Smooth muscle cell (in vitro differentiated cells): ENCODE measurements at regions not wholly inside any gene's neighbourhood (a gene's known extent, or its start where the extent isn't known, plus 50 kb on each side); places are given as distances from the start of the nearest gene placed in this dataset.
"Not testable (repeated sequence)": the region's sequence is repeated elsewhere in the genome, so short reads cannot be mapped to it uniquely, and the experiment has no call there.

ENCODE experiments used
- DNase-seq: peaks from one replicate; lab custom pipeline; 2025; ENCODE audit not compliant: unreplicated experiment; lab: John Stamatoyannopoulos, UW
- H2AFZ ChIP-seq: fragments of 200-600 bp; sonication (generic); 2 replicates; pipeline ENCODE4 v1.6.0; 2016; ENCODE audit warnings: antibody characterized with exemption, low read depth, mild to moderate bottlenecking
- H3F3A ChIP-seq: fragments of 200-600 bp; sonication (generic); 2 replicates; pipeline ENCODE4 v1.6.0; 2017; ENCODE audit warnings: antibody characterized with exemption, low read depth
- H3K27ac ChIP-seq: fragments of 200-600 bp; sonication (generic); 2 replicates; pipeline ENCODE4 v1.5.1; 2016; ENCODE audit warnings: low read depth, mild to moderate bottlenecking
- H3K27me3 ChIP-seq: fragments of 200-600 bp; sonication (generic); 2 replicates; pipeline ENCODE4 v1.6.1; 2016; ENCODE audit warnings: low read depth, mild to moderate bottlenecking
- H3K36me3 ChIP-seq: fragments of 200-600 bp; sonication (generic); 2 replicates; pipeline ENCODE4 v1.5.1; 2016; ENCODE audit warnings: low read depth
- H3K4me1 ChIP-seq: fragments of 200-600 bp; sonication (generic); 2 replicates; pipeline ENCODE4 v1.5.1; 2016; ENCODE audit warnings: low read depth
- H3K4me2 ChIP-seq: fragments of 200-600 bp; sonication (generic); 2 replicates; pipeline ENCODE4 v1.6.0; 2016; ENCODE audit warnings: mild to moderate bottlenecking
- H3K4me3 ChIP-seq: fragments of 200-600 bp; sonication (generic); 2 replicates; pipeline ENCODE4 v1.5.1; 2016; ENCODE audit warnings: mild to moderate bottlenecking
- H3K79me2 ChIP-seq: fragments of 200-600 bp; sonication (generic); 2 replicates; pipeline ENCODE4 v1.6.0; 2016; ENCODE audit warnings: low read depth, mild to moderate bottlenecking
- H3K9ac ChIP-seq: fragments of 200-600 bp; sonication (generic); 2 replicates; pipeline ENCODE4 v1.6.0; 2016; ENCODE audit warnings: low read depth
- H3K9me3 ChIP-seq: fragments of 200-600 bp; sonication (generic); replicated peaks from 2 replicates; pipeline ENCODE4 v1.5.1; 2016; ENCODE audit warnings: low read depth
- H4K20me1 ChIP-seq: fragments of 200-600 bp; sonication (generic); 2 replicates; pipeline ENCODE4 v1.6.0; 2016; ENCODE audit warnings: low read depth
- WGBS: methylation state at CpG from one replicate; pipeline ENCODE4 v1.1.7; 2016; ENCODE audit warnings: low lambda C conversion rate; 5-methylcytosine and 5-hydroxymethylcytosine counted together
- TF ChIP-seq, protein P1 (sequence below): fragments of 200-600 bp; sonication (generic); IDR thresholded peaks from 2 replicates; pipeline ENCODE4 v1.5.1; 2017; ENCODE audit warnings: borderline replicate concordance, mild to moderate bottlenecking, antibody characterized with exemption; ENCODE audit not compliant: insufficient read depth, poor library complexity, severe bottlenecking

DNA sequence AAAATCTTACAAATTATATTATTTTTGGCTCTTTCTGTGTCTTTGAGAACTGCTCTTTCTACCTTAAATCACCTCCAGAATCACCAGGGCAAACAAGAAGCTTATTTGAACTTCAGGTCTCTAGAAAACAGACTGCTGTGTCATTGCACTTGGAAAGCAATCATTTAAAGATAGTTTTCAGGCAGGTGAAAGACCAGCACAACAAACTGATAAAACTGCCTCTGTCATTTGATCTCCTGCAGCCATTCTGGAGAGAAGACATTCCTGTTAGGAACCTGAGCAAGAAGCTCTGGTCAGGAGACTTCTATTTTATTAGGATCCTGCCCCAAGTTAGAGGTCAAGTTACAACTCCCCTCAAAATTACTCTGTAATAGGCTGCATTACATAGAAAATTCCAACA, 50.7 kb upstream of the AP4E1 start:
- Histone ChIP-seq H3K9me3 (no peaks in the 10 kb centered on the region), H3K36me3 (no peaks in the 10 kb centered on the region), H3K79me2 (no peaks in the 10 kb centered on the region), H3F3A (no peaks in the 10 kb centered on the region), H3K27me3 (no peaks in the 10 kb centered on the region), H3K4me2 (no peak overlapping the region), H3K4me1 (no peaks in the 10 kb centered on the region), H2AFZ (no peak overlapping the region), H3K27ac (no peak overlapping the region), H3K9ac (no peak overlapping the region), H4K20me1 (no peaks in the 10 kb centered on the region), H3K4me3 (no peak overlapping the region)
- DNase-seq = no peak
- TF ChIP-seq, protein P1, sequence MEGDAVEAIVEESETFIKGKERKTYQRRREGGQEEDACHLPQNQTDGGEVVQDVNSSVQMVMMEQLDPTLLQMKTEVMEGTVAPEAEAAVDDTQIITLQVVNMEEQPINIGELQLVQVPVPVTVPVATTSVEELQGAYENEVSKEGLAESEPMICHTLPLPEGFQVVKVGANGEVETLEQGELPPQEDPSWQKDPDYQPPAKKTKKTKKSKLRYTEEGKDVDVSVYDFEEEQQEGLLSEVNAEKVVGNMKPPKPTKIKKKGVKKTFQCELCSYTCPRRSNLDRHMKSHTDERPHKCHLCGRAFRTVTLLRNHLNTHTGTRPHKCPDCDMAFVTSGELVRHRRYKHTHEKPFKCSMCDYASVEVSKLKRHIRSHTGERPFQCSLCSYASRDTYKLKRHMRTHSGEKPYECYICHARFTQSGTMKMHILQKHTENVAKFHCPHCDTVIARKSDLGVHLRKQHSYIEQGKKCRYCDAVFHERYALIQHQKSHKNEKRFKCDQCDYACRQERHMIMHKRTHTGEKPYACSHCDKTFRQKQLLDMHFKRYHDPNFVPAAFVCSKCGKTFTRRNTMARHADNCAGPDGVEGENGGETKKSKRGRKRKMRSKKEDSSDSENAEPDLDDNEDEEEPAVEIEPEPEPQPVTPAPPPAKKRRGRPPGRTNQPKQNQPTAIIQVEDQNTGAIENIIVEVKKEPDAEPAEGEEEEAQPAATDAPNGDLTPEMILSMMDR = no peak

GRCh38 chr15:50854601-50855490, 53.6 kb upstream of the AP4E1 start:
- Histone ChIP-seq H3K9me3 (no peaks in the 10 kb centered on the region), H3K27ac (peak overlapping the region; percentile 23), H3K27me3 (no peaks in the 10 kb centered on the region), H4K20me1 (no peaks in the 10 kb centered on the region), H2AFZ (no peak overlapping the region), H3K36me3 (no peaks in the 10 kb centered on the region), H3F3A (no peaks in the 10 kb centered on the region), H3K4me1 (no peaks in the 10 kb centered on the region), H3K79me2 (no peaks in the 10 kb centered on the region), H3K4me2 (no peak overlapping the region), H3K4me3 (no peak overlapping the region), H3K9ac (no peak overlapping the region)
- WGBS = 67% methylated on average over 4 of the region's 4 CpGs
- TF ChIP-seq, protein P1 = no peak
- no peak for DNase-seq

DNA sequence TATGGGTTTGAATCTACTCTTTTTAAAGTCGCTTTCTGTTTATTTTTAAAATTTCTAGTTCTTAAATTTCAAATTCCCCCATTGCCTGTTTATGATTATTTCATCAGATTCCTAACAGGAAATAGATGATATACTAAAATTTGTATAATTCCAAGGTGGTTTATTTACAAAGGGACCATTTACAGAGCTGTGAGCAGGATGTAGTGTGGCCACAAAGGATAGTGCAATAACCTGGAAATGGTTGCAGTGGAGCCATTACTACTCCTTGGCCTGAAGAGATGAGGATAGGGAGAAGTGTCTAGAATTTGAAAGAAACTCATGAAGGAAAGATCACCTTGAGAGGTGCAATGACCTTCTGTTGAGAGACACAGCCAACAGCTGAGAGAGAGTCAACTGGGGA, 58.5 kb upstream of the AP4E1 start:
- Histone ChIP-seq H3K9ac (no peak overlapping the region), H2AFZ (no peak overlapping the region), H3K4me2 (no peak overlapping the region), H3K36me3 (no peaks in the 10 kb centered on the region), H3K27me3 (no peaks in the 10 kb centered on the region), H3K9me3 (no peaks in the 10 kb centered on the region), H3K4me1 (no peaks in the 10 kb centered on the region), H3K4me3 (no peak overlapping the region), H3F3A (no peaks in the 10 kb centered on the region), H3K27ac (no peak overlapping the region), H4K20me1 (no peaks in the 10 kb centered on the region), H3K79me2 (no peaks in the 10 kb centered on the region)
- DNase-seq = no peak
- TF ChIP-seq, protein P1 = no peak
- 95% methylated on average over 1 of the region's 1 CpG for WGBS

DNA sequence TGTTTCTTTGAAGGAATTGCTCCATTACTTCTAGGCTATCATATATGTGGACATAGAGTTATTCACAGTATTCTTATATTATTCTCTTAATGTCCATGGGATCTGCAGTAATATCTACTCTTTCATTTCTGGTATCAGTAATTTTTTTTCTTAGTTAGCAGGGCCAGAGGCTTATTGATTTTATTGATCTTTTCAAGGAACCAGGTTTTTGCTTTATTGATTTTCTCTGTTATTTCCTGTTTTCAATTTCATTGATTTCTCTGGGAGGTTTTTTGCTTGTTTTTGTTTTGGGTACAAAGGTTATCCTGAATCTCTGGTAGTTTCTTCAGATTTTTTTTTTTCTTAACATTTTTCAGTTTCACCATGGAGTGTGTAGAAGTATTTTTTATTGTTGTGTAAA, 60.1 kb upstream of the AP4E1 start:
- H3K79me2 ChIP-seq = no peaks in the 10 kb centered on the region
- no peaks in the 10 kb centered on the region for H3F3A ChIP-seq
- no peaks in the 10 kb centered on the region for H3K9me3 ChIP-seq
- H3K4me2 ChIP-seq = no peak overlapping the region
- no peak overlapping the region for H3K9ac ChIP-seq
- H4K20me1 ChIP-seq = no peaks in the 10 kb centered on the region
- no peaks in the 10 kb centered on the region for H3K4me1 ChIP-seq
- no peak overlapping the region for H3K27ac ChIP-seq
- TF ChIP-seq, protein P1 = no peak
- no peak overlapping the region for H3K4me3 ChIP-seq
- no peak overlapping the region for H2AFZ ChIP-seq
- H3K36me3 ChIP-seq = no peaks in the 10 kb centered on the region
- no peak for DNase-seq
- H3K27me3 ChIP-seq = no peaks in the 10 kb centered on the region

- H2AFZ ChIP-seq, H3K4me1 ChIP-seq, H3K9me3 ChIP-seq, H3K27me3 ChIP-seq, H4K20me1 ChIP-seq, H3K4me3 ChIP-seq, H3K36me3 ChIP-seq, DNase-seq, H3K79me2 ChIP-seq, H3F3A ChIP-seq, H3K4me2 ChIP-seq, H3K9ac ChIP-seq, H3K27ac ChIP-seq: not testable (repeated sequence)
- WGBS = 47% methylated on average over 1 of the region's 1 CpG
Observed at GRCh38 chr15:50845181-50845580, 63.3 kb upstream of the AP4E1 start.
